AG04449 (cell line): ENCODE measurements at regions not wholly inside any gene's neighbourhood (a gene's known extent, or its start where the extent isn't known, plus 50 kb on each side); places are given as distances from the start of the nearest gene placed in this dataset.

Source experiments
- CTCF ChIA-PET: fragments of 350-600 bp; formaldehyde crosslinking; extraction: SDS; loops from one replicate; lab custom pipeline; 2021; ENCODE audit warnings: antibody characterized with exemption; lab: Yijun Ruan, JAX
- POLR2A ChIA-PET: fragments of 400-600, 350-600 bp; formaldehyde crosslinking; extraction: SDS; loops from one replicate; lab custom pipeline; 2020; ENCODE audit warnings: antibody characterized with exemption, inconsistent platforms; lab: Yijun Ruan, JAX
- DNase-seq: peaks from one replicate; pipeline ENCODE4 v3.0.0-alpha.2; 2010; ENCODE audit warnings: low read depth, low spot score
- H3K4me3 ChIP-seq: 2 replicates; pipeline ENCODE4 v1.5.1; 2011; ENCODE audit warnings: low read depth, mild to moderate bottlenecking, control low read depth, low read length
- CTCF ChIP-seq: IDR thresholded peaks from one replicate; pipeline ENCODE4 v1.5.1; 2011; ENCODE audit warnings: mild to moderate bottlenecking, moderate library complexity, low read length, control low read depth, inconsistent platforms; ENCODE audit not compliant: insufficient read depth; ENCODE audit errors: missing control alignments

DNA sequence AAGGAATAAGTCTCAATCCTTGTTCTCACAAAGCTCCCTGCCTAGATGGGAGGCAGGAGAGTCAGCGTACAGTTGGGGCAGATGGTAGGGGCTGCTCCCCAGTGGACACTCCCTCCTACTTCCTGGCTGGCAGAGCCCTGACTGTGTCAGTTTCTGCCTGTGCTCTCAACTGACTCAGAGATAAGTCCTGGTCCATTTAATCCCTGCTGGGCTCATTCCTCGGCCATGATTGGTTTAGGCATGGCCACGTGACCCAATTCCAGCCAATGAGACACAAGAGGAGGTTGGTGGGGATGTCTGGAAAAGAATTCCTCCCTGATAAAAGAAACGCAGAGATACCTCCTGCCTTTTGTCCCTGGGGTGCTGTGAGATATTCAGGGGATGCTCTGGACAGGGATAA is 118.1 kb upstream of the SLC6A11 start:
- no peak overlapping the region for H3K4me3 ChIP-seq
- CTCF ChIA-PET: no interaction called here
- POLR2A ChIA-PET: no interaction called here

DNA sequence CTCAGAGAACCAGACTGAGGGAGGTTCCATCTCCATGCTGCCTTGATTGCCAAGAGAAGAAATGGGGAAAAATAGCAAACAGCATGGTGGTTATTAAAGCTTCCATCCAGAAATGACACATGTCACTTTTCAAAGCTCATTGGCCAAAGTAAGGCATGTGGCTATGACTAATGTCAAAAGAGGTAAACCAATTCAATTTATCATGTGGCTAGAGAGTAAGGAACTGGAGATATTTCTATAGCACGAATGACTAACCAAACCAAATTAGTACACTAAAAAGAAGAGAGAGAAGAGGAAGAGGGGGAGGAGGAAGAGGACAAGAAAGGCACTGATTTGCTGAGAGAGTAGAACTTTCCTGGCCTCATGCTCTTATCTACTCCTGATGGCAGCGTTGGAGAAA is 115.2 kb upstream of the SLC6A11 start:
- ChIA-PET POLR2A (no interaction called here), CTCF (no interaction called here)
- no peak for DNase-seq
- no peak overlapping the region for H3K4me3 ChIP-seq
- no peak for TF ChIP-seq CTCF

More for the DNA sequence above, 118.1 kb upstream of the SLC6A11 start:
- no peak for DNase-seq
- no peak for TF ChIP-seq CTCF

GRCh38 chr3:10702961-10703740 is 112.9 kb upstream of the SLC6A11 start:
- TF ChIP-seq CTCF: no peak
- H3K4me3 ChIP-seq: no peak overlapping the region
- no peak for DNase-seq
- CTCF ChIA-PET: interaction anchor here (0.9 kb wide), 1 partner anchor 359 kb away, joined by 4 read pairs; no protein-coding TSS in a partner anchor
- POLR2A ChIA-PET: no interaction called here

DNA sequence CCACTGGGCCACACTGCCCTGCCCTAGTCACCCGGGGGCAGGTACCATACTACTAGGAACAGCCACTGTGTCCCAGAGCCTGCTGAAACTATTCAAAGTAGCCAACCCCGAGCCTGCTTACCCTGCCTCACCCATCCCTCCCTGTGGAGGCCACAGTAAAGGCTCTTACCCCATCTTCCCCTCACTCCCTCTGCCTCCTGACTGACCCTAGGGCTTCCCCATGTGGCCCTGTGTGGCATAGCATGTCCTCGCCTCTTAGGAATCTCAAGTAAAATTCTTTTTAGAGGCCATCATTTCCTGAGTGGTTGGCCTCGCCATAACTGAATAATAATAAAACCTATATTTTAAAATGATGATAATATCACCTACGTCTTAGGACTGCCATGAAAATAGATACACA is 112.2 kb upstream of the SLC6A11 start:
- peak; percentile 7 for DNase-seq
- POLR2A ChIA-PET: no interaction called here
- H3K4me3 ChIP-seq: no peak overlapping the region
- CTCF ChIA-PET: interaction anchor here (0.9 to 1.7 kb wide), 2 partner anchors 35 to 360 kb away, joined by 4 to 5 read pairs; no protein-coding TSS in a partner anchor
- peak; percentile 26 for TF ChIP-seq CTCF

GRCh38 chr3:10706156-10706739 is 109.8 kb upstream of the SLC6A11 start:
- CTCF ChIA-PET: interaction anchor here (0.8 to 1.7 kb wide), 3 partner anchors 32 to 354 kb away, joined by 3 to 4 read pairs (median 3); no protein-coding TSS in a partner anchor
- POLR2A ChIA-PET: interaction anchor here (0.7 kb wide), 1 partner anchor 565 kb away, joined by 3 read pairs; the partner anchor contains the start of gene VHL
- no peak overlapping the region for H3K4me3 ChIP-seq
- TF ChIP-seq CTCF: no peak
- DNase-seq: no peak
